ENCODE measurements at regions not wholly inside any gene's neighbourhood (a gene's known extent, or its start where the extent isn't known, plus 50 kb on each side); places are given as distances from the start of the nearest gene placed in this dataset.

DNA sequence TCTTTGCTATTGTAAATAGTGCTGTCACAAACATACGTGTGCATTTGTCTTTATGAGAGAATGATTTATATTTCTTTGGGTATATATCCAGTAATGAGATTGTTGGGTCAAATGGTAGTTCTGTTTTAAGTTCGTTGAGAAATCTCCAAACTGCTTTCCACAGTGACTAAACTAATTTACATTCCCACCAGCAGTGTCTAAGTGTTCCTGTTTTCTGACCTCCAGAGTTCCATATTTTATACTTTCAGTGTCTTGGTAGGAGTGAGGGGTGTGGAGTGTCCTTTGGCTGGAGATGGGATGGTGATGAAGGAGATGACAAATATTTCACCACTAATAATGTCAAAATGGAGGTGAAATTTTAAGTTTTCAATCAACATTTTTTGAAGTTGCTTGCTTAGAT lies 86.4 kb downstream of the DACT1 start:
- Mint-ChIP-seq H3K27me3 (ENCODE audit: low read depth) (no peaks in the 10 kb centered on the region), H3K4me3 (no peak overlapping the region), H3K9me3 (peaks cover 0 to 1% of the 10 kb centered on the region in 2 experiments; a peak in 1 of 5 replicates), H3K36me3 (ENCODE audit: insufficient read depth in 1 of 3, low read depth in 3 of 3) (no peaks in the 10 kb centered on the region), H3K27ac (no peak overlapping the region), H3K4me1 (no peaks in the 10 kb centered on the region)
- H3K4me2 ChIP-seq (ENCODE audit: insufficient read depth, insufficient read length, low read length): no peak overlapping the region
- H2BK15ac ChIP-seq (ENCODE audit: low read depth, low read length): no peak overlapping the region
- no peaks in the 10 kb centered on the region for H3K79me1 ChIP-seq (ENCODE audit: insufficient read depth, low read depth, low read length, poor library complexity, severe bottlenecking)
- H4K8ac ChIP-seq (replicated peaks; ENCODE audit: insufficient read length, low read depth, low read length): no peak overlapping the region
- H3K27ac ChIP-seq (ENCODE audit: insufficient read length, low read depth, low read length): no peak overlapping the region
- H2BK120ac ChIP-seq (ENCODE audit: low read depth, low read length, poor library complexity, severe bottlenecking): no peak overlapping the region
- H3K27me3 ChIP-seq (ENCODE audit: insufficient read depth, low read length): no peaks in the 10 kb centered on the region
- H2AFZ ChIP-seq (ENCODE audit: low read length): no peak overlapping the region
- H3K9me3 ChIP-seq (ENCODE audit: control insufficient read depth, low read depth, low read length): no peaks in the 10 kb centered on the region
- no peak overlapping the region for H3K23ac ChIP-seq (ENCODE audit: insufficient read length, low read depth, low read length)
- no peak overlapping the region for H3K4ac ChIP-seq (ENCODE audit: low read depth, low read length)
- no peak overlapping the region for H3K9ac ChIP-seq (ENCODE audit: extremely low read depth, insufficient read length, low read length)
- H3K23me2 ChIP-seq (ENCODE audit: insufficient read length, low read depth, low read length, poor library complexity, severe bottlenecking): no peaks in the 10 kb centered on the region
- WGBS (ENCODE audit: extremely low coverage, insufficient read length, low lambda C conversion rate): no CpG with 5 or more reads among the region's 2 CpGs
- H2BK5ac ChIP-seq (ENCODE audit: insufficient read length, low read length): no peak overlapping the region
- H4K91ac ChIP-seq (ENCODE audit: insufficient read length, low read depth, low read length): no peak overlapping the region
- no peak overlapping the region for H4K5ac ChIP-seq (ENCODE audit: insufficient read length, low read depth, low read length)
- H3K79me2 ChIP-seq (ENCODE audit: insufficient read depth, low read length): no peaks in the 10 kb centered on the region
- no peak overlapping the region for H2BK20ac ChIP-seq (ENCODE audit: low read depth, low read length, poor library complexity, severe bottlenecking)
- no peak overlapping the region for H3K56ac ChIP-seq (ENCODE audit: insufficient read length, low read depth, low read length)
- TF ChIP-seq, protein P1, sequence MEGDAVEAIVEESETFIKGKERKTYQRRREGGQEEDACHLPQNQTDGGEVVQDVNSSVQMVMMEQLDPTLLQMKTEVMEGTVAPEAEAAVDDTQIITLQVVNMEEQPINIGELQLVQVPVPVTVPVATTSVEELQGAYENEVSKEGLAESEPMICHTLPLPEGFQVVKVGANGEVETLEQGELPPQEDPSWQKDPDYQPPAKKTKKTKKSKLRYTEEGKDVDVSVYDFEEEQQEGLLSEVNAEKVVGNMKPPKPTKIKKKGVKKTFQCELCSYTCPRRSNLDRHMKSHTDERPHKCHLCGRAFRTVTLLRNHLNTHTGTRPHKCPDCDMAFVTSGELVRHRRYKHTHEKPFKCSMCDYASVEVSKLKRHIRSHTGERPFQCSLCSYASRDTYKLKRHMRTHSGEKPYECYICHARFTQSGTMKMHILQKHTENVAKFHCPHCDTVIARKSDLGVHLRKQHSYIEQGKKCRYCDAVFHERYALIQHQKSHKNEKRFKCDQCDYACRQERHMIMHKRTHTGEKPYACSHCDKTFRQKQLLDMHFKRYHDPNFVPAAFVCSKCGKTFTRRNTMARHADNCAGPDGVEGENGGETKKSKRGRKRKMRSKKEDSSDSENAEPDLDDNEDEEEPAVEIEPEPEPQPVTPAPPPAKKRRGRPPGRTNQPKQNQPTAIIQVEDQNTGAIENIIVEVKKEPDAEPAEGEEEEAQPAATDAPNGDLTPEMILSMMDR (conservative IDR thresholded peaks at IDR 0.05): no peak
- no peak overlapping the region for H2AK5ac ChIP-seq (ENCODE audit: insufficient read length, low read length)
- no peaks in the 10 kb centered on the region for H3K4me1 ChIP-seq (ENCODE audit: insufficient read depth, low read length)
- H3K18ac ChIP-seq (ENCODE audit: insufficient read length, low read depth, low read length): no peak overlapping the region
- DNase-seq: no peak
- H4K20me1 ChIP-seq (ENCODE audit: control insufficient read depth, insufficient read depth, insufficient read length): no peaks in the 10 kb centered on the region
- no peak overlapping the region for H3T11ph ChIP-seq (ENCODE audit: low read length)
- H3K14ac ChIP-seq (ENCODE audit: insufficient read depth, low read length): no peak overlapping the region
- H2BK12ac ChIP-seq (ENCODE audit: insufficient read length, low read depth, low read length): no peak overlapping the region
